Type B pancreatic cell (in vitro differentiated cells): ENCODE measurements at regions not wholly inside any gene's neighbourhood (a gene's known extent, or its start where the extent isn't known, plus 50 kb on each side); places are given as distances from the start of the nearest gene placed in this dataset.

Experiments
- DNase-seq: peaks from one replicate; pipeline ENCODE4 v3.0.0; 2021; ENCODE audit warnings: mixed read lengths; ENCODE audit not compliant: unreplicated experiment; ENCODE audit errors: extremely low spot score
- H3K27ac Mint-ChIP-seq: 2 replicates; pipeline ENCODE4 v1.8.0; 2021; ENCODE audit warnings: mild to moderate bottlenecking, mixed read lengths
- H3K27me3 Mint-ChIP-seq: 2 replicates; pipeline ENCODE4 v1.8.0; 2021; ENCODE audit warnings: mixed read lengths
- H3K36me3 Mint-ChIP-seq: 2 replicates; pipeline ENCODE4 v1.8.0; 2021; ENCODE audit warnings: mixed read lengths
- H3K4me1 Mint-ChIP-seq: one replicate; pipeline ENCODE4 v1.8.0; 2021; ENCODE audit warnings: mixed read lengths; ENCODE audit not compliant: unreplicated experiment
- H3K4me3 Mint-ChIP-seq: 2 replicates; pipeline ENCODE4 v1.8.0; 2021; ENCODE audit warnings: mild to moderate bottlenecking, mixed read lengths
- H3K9me3 Mint-ChIP-seq: 2 replicates; pipeline ENCODE4 v1.8.0; 2021; ENCODE audit warnings: mixed read lengths
- TF ChIP-seq, protein P1 (sequence below): fragments of 200-600 bp; sonication (generic); conservative IDR thresholded peaks from 2 replicates; pipeline ENCODE4 v1.5.0; 2021; ENCODE audit warnings: antibody characterized with exemption, mild to moderate bottlenecking

DNA sequence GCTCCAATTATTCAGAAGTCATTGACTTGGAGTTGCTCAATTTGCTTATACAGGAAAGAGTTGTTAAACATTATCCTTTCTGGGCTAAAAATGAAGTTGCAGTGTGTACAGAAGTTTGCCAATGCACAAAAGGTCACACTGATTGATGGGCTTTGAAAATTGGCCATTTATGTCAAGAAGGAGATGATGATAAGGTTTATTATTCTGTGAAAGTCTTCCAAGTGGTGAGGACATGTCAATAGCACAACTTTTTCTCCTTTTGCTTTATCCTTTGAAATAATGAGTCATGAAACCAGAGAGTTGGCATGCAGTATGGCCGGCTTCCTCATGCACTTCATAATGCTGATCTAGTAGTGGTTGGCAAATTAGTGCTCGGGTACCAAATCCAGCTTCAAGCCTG, 848.5 kb upstream of the WWC1 start:
- no peak for DNase-seq
- H3K27ac Mint-ChIP-seq = no peak overlapping the region
- TF ChIP-seq, protein P1, sequence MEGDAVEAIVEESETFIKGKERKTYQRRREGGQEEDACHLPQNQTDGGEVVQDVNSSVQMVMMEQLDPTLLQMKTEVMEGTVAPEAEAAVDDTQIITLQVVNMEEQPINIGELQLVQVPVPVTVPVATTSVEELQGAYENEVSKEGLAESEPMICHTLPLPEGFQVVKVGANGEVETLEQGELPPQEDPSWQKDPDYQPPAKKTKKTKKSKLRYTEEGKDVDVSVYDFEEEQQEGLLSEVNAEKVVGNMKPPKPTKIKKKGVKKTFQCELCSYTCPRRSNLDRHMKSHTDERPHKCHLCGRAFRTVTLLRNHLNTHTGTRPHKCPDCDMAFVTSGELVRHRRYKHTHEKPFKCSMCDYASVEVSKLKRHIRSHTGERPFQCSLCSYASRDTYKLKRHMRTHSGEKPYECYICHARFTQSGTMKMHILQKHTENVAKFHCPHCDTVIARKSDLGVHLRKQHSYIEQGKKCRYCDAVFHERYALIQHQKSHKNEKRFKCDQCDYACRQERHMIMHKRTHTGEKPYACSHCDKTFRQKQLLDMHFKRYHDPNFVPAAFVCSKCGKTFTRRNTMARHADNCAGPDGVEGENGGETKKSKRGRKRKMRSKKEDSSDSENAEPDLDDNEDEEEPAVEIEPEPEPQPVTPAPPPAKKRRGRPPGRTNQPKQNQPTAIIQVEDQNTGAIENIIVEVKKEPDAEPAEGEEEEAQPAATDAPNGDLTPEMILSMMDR = no peak

DNA sequence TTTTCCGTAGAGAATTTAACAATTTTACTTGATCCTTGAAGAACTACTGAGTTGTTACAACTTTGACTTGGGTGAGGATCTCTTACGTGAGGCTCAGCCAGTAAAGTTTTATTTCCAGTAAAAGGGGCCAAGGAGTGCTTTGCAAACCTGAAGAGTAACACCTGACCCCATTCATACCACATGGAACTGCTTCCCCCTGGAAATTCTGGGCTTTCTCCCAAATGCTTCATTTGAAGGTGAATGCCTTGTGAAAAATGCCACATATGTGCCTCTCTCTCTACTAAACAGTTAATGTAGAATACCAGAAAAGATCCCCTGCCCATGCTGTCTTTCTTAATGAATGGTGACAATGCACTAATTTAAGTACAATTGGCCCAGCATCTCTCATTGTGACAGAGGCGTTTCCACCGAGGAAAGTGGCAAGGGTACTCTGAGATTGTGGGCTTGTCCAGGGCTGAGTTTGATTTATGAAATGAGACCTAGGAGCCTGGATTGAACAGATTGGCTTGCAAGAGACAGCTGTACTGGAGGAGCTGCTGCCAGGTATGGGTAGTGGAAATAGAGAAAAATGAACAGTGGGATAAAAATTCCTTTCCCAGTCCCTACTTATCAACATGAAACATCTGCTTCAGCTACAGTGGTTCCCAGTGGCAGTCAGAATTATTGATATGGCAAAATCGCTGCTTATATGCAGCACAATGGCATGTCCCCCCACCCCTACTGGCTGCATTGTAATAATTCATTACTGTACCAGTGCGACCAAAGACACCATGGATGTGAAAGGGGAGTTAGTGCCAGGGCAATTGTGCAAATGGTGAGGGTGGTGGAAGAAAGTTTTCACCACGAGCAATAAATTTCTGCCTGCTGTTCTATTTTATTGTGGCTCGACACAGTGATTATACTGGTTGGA, 843.7 kb upstream of the WWC1 start:
- no peak for DNase-seq
- TF ChIP-seq, protein P1 = no peak
- H3K9me3 Mint-ChIP-seq = no peaks in the 10 kb centered on the region
- no peak overlapping the region for H3K4me3 Mint-ChIP-seq
- peaks cover 33% of the 10 kb centered on the region for H3K4me1 Mint-ChIP-seq
- no peaks in the 10 kb centered on the region for H3K27me3 Mint-ChIP-seq
- H3K27ac Mint-ChIP-seq = no peak overlapping the region
- H3K36me3 Mint-ChIP-seq = no peaks in the 10 kb centered on the region

More for the DNA sequence above, 848.5 kb upstream of the WWC1 start:
- Mint-ChIP-seq H3K36me3 (no peaks in the 10 kb centered on the region), H3K9me3 (peaks cover 4% of the 10 kb centered on the region), H3K4me1 (peaks cover 19% of the 10 kb centered on the region), H3K27me3 (no peaks in the 10 kb centered on the region), H3K4me3 (no peak overlapping the region)

DNA sequence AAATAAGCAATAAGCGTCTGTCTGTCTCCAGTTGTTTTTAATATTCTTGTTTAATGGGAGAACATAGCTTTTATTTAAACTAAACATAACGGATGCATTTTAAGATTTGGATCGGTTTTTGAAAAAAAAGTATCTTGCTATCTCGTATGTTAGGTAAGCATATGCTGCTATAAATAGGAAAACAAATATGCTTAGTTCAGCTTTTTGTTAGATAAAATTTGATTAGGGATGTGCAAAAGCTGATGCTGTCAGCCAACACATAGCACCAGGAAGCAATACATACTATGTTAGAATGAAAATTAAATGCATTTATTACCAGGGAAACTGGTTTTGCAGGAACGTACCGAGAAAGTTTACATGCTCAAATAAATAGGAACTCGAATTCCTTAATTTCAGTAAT, 843.1 kb upstream of the WWC1 start:
- Mint-ChIP-seq H3K27ac (no peak overlapping the region), H3K4me1 (peaks cover 30% of the 10 kb centered on the region), H3K27me3 (no peaks in the 10 kb centered on the region), H3K4me3 (no peak overlapping the region), H3K36me3 (no peaks in the 10 kb centered on the region), H3K9me3 (no peaks in the 10 kb centered on the region)
- no peak for DNase-seq
- TF ChIP-seq, protein P1 = no peak

DNA sequence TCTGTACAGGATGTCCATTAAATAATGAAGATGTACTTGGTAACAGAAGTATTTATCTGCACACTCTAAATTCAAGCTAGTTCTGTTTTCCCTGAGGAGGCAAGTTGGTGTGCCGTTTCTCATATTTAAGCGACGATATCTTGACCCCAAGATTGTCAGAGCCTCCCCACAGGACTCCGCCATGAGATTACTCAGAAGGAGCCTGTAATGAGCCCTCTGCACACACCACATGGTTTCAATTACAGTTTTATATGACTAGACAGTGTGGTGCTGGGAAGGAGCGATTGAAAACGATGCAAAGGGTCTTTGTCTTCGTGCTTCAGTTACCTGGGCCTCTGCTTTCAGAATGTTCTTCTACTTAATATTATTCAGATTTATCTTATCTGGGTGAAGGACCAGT, 840.4 kb upstream of the WWC1 start:
- no peak overlapping the region for H3K27ac Mint-ChIP-seq

DNA sequence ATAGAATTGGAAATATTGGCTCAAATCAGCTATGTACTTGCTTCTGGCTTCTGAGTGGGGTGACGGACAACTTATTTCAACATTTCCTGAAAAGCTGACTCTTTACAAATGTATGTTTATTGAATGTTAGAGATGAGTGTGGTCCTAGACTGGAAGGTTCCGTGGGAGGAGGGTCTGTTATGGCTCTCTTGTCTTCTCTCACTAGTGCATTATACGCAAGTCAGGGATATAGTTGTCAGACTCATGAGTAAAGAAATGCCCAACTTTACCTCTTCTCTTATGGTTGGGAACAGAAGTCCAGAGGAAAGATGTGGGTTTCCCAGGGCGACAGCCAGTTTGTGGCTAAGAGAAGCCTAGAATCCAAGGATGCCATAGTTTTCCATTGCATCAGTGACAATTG, 839.3 kb upstream of the WWC1 start:
- DNase-seq = no peak
- TF ChIP-seq, protein P1 = no peak
- H3K9me3 Mint-ChIP-seq = no peaks in the 10 kb centered on the region
- H3K27ac Mint-ChIP-seq = no peak overlapping the region
- H3K4me3 Mint-ChIP-seq = no peak overlapping the region
- no peaks in the 10 kb centered on the region for H3K36me3 Mint-ChIP-seq
- H3K27me3 Mint-ChIP-seq = peaks cover 3% of the 10 kb centered on the region
- peaks cover 44% of the 10 kb centered on the region for H3K4me1 Mint-ChIP-seq

More for the DNA sequence above, 840.4 kb upstream of the WWC1 start:
- TF ChIP-seq, protein P1 = no peak
- peaks cover 3% of the 10 kb centered on the region for H3K27me3 Mint-ChIP-seq
- no peak overlapping the region for H3K4me3 Mint-ChIP-seq
- no peak for DNase-seq
- peaks cover 44% of the 10 kb centered on the region for H3K4me1 Mint-ChIP-seq
- no peaks in the 10 kb centered on the region for H3K9me3 Mint-ChIP-seq
- H3K36me3 Mint-ChIP-seq = no peaks in the 10 kb centered on the region
